Aorta (tissue), 5 donors: ENCODE measurements at regions not wholly inside any gene's neighbourhood (a gene's known extent, or its start where the extent isn't known, plus 50 kb on each side); places are given as distances from the start of the nearest gene placed in this dataset.

Experiments used
- ATAC-seq: fragments of 200-7000 bp; cut with Tn5 transposase; one replicate; pipeline ENCODE4 v1.9.1; 2022; ENCODE audit warnings: moderate library complexity; ENCODE audit not compliant: low FRiP score
- DNase-seq, 2 donors: peaks; one replicate each; pipeline ENCODE4 v3.0.0-alpha.2; 2020
- H3K27ac ChIP-seq, 2 donors: one replicate each; pipeline ENCODE4 v1.5.1; 2013; ENCODE audit warnings: low read length in 2 of 2, mild to moderate bottlenecking in 2 of 2, moderate library complexity in 2 of 2, control low read depth in 1 of 2, inconsistent platforms in 1 of 2, low read depth in 1 of 2
- H3K27me3 ChIP-seq, 2 donors: one replicate each; pipeline ENCODE4 v1.6.1; 2013; ENCODE audit warnings: control low read depth in 1 of 2, low read length in 1 of 2, mild to moderate bottlenecking in 1 of 2, moderate library complexity in 1 of 2; ENCODE audit not compliant: insufficient read depth in 2 of 2, control insufficient read depth in 1 of 2
- H3K36me3 ChIP-seq, 2 donors: one replicate each; pipeline ENCODE4 v1.6.1; 2013; ENCODE audit warnings: control low read depth in 1 of 2, low read length in 1 of 2, mild to moderate bottlenecking in 1 of 2; ENCODE audit not compliant: insufficient read depth in 2 of 2, control insufficient read depth in 1 of 2
- H3K4me1 ChIP-seq, 2 donors: one replicate each; pipeline ENCODE4 v1.6.1; 2013; ENCODE audit warnings: low read length in 2 of 2, control low read depth in 1 of 2, mild to moderate bottlenecking in 1 of 2, moderate library complexity in 1 of 2; ENCODE audit not compliant: insufficient read depth in 2 of 2, control insufficient read depth in 1 of 2
- H3K4me3 ChIP-seq, 2 donors: one replicate each; pipeline ENCODE4 v1.5.1; 2013; ENCODE audit warnings: low read length in 2 of 2, control low read depth in 1 of 2, mild to moderate bottlenecking in 1 of 2
- H3K9me3 ChIP-seq: one replicate; pipeline ENCODE4 v1.6.1; 2013; ENCODE audit warnings: mild to moderate bottlenecking, low read length; ENCODE audit not compliant: control insufficient read depth
- WGBS, 2 donors: extraction: QIAGEN DNeasy Blood & Tissue Kit; methylation state at CpG; one replicate each; pipeline ENCODE4 v1.1.7; 2013; 5-methylcytosine and 5-hydroxymethylcytosine counted together
- intact Hi-C, 2 donors: fragments of 100-400 bp; cut with DNase I; formaldehyde crosslinking; loops; one replicate each; pipeline versions ENCODE4 v1.14.2 to v1.15.0; 2022
- donor health status: healthy with polysubstance abuse.
- donor health status: Bipolar disorder and iron deficiency.
- donor health status: DM: no; HTN: no; CAD: no.
- donor health status: DM: no; HTN: no; CAD: no.
- donor health status: DM: yes; HTN: yes; CAD: no.

DNA sequence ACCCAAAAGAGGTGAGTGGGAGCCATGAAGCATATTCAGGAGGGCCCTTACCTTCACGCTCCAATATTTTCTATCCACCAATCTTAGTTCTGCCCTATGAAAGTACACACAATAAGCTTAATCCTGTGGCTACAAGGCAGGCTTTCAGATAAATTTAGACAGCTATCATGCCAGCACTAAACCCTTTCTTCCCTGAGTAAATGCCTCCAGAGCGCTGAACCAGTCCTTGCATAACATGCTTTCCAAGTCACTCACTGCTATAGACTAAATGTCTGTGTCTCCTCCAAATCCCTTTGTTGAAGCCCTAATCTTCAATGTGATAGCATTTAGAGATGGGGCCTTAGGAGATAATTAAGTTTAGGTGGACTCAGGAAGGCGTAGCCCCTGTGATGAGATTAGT, 50.3 kb upstream of the FIBIN start:
- WGBS, 2 donors = 90 to 95% methylated on average over 3 of the region's 3 CpGs
- Histone ChIP-seq H3K9me3 (no peaks in the 10 kb centered on the region), H3K27ac (no peak overlapping the region), H3K27me3 (no peaks in the 10 kb centered on the region), H3K36me3 (no peaks in the 10 kb centered on the region), H3K4me1 (peaks cover 2 to 11% of the 10 kb centered on the region in 2 donors), H3K4me3 (no peak overlapping the region)
- DNase-seq (no peak), ATAC-seq (no peak)
- intact Hi-C loops = no loop called here
